Astrocyte of the spinal cord (primary cell): ENCODE measurements at regions not wholly inside any gene's neighbourhood (a gene's known extent, or its start where the extent isn't known, plus 50 kb on each side); places are given as distances from the start of the nearest gene placed in this dataset.
"Not testable (repeated sequence)": the region's sequence is repeated elsewhere in the genome, so short reads cannot be mapped to it uniquely, and the experiment has no call there.

Experiments
- DNase-seq: peaks from one replicate; pipeline ENCODE4 v3.0.0; 2011; ENCODE audit warnings: low read depth, low spot score
- H3K4me3 ChIP-seq: 2 replicates; pipeline ENCODE4 v1.5.1; 2011; ENCODE audit warnings: low read depth, mild to moderate bottlenecking, low read length, moderate library complexity
- in situ Hi-C: cut with HindIII; loops from 2 replicates; pipeline ENCODE4 v1.10.0; 2017; ENCODE audit warnings: low sequenced_read_pairs
- TF ChIP-seq, protein P1 (sequence below): IDR thresholded peaks from 2 replicates; pipeline ENCODE4 v1.5.1; 2012; ENCODE audit warnings: low read depth, mild to moderate bottlenecking, low read length, inconsistent platforms

DNA sequence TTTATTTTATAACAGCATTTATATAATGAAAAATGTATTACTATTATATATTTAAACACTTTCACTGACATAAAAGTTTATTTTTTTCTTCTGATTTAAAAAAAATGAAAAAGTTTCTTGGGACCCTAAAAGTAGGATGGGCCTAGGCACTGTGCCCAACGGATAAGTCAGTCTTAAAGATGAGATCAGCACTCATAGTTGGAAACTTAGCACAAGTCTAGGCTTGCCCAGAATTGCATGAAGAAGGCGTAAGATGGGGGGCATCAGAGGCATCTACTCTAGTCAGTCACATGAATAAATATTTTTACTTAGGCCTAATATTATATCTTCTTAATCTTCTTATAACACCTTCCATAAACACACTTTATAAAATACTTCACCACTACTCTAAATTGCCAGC lies 306.7 kb upstream of the GRID2 start:
- TF ChIP-seq, protein P1, sequence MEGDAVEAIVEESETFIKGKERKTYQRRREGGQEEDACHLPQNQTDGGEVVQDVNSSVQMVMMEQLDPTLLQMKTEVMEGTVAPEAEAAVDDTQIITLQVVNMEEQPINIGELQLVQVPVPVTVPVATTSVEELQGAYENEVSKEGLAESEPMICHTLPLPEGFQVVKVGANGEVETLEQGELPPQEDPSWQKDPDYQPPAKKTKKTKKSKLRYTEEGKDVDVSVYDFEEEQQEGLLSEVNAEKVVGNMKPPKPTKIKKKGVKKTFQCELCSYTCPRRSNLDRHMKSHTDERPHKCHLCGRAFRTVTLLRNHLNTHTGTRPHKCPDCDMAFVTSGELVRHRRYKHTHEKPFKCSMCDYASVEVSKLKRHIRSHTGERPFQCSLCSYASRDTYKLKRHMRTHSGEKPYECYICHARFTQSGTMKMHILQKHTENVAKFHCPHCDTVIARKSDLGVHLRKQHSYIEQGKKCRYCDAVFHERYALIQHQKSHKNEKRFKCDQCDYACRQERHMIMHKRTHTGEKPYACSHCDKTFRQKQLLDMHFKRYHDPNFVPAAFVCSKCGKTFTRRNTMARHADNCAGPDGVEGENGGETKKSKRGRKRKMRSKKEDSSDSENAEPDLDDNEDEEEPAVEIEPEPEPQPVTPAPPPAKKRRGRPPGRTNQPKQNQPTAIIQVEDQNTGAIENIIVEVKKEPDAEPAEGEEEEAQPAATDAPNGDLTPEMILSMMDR, result no peak
- no peak for DNase-seq
- no peak overlapping the region for H3K4me3 ChIP-seq
- in situ Hi-C loops, result no loop called here

DNA sequence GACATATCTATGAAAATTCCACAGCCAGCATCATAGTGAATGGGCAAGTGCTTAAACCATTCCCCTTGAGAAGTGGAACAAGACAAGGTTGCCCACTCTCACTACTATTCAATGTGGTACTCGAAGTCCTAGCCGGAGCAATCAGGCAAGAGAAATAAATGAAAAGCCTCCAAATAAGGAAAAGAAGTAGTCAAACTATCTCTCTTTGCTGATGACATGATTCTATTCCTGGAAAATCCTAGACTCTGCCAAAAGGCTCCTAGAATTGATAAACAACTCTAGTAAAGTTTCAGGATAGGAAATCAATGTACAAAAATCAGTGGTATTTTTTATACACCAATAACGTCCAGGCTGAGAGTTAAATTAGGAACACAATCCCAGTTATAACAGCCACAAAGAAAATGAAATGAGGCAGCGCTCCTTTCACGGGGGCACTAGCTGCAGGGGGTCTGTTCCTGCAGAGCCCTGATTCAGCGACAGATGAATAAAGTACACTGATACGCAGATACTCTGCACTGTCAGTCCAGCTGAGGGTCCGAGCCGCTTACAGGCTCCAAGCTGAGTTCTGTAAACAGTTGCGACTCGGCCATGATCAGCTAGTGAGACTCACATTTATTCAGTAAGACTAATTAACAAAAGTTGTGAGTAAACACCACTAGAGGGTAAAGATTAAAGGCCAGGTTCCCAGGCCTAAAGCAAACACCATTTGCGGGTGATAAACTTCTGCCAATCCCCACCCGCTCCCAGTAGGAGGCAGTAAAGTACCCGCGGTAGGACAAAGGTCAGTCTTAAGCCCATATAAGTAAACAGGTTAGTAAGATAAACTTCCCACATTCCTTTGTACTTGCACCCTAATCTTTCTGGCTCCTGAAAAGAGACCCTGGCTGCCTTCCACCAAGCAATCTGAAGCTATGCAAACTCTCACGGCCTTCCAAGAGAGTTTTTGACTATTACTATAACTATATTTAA lies 290.6 kb upstream of the GRID2 start:
- no peak overlapping the region for H3K4me3 ChIP-seq

DNA sequence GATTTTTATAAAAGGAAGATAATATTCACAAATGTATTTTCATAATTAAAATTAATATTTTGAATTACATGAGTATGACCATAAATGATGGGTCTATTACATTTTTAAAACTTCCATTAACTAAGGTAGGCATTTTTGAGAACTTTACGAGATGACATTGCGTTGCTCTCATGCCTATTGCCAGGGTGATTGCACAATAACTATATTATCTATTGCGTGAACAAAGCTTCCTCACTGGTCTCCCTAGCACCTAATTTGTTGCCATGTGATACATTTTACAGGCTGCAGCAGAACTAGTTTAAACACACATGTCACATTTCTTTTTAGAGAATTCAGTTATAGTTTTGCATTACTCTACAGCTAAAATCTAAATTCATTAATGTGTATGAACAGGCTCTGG lies 289.7 kb upstream of the GRID2 start:
- H3K4me3 ChIP-seq, result no peak overlapping the region
- in situ Hi-C loops, result no loop called here
- TF ChIP-seq, protein P1, result no peak
- no peak for DNase-seq

More for the DNA sequence above, 290.6 kb upstream of the GRID2 start:
- DNase-seq, result no peak
- TF ChIP-seq, protein P1, result peak; percentile 6
- in situ Hi-C loops, result no loop called here

DNA sequence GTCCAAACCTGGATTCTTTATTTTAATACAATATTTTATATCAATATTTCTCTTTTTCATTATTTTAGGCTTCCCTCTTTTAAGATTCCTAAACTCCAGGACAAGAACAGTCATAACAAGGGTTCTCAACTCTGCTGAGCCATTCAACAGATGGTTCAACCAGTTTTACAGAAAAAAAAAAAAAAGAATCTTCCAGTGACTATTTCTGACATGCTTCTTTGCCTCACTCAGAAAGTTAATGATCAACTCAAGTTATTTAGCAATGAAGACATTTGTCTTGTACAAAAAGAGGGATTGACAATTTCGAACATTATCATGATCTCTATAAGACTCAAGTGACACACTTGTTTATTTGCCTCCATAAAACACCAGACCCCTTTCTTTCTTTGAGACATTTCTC lies 282.6 kb upstream of the GRID2 start:
- TF ChIP-seq, protein P1, result no peak
- in situ Hi-C loops, result no loop called here
- no peak for DNase-seq
- H3K4me3 ChIP-seq, result no peak overlapping the region

DNA sequence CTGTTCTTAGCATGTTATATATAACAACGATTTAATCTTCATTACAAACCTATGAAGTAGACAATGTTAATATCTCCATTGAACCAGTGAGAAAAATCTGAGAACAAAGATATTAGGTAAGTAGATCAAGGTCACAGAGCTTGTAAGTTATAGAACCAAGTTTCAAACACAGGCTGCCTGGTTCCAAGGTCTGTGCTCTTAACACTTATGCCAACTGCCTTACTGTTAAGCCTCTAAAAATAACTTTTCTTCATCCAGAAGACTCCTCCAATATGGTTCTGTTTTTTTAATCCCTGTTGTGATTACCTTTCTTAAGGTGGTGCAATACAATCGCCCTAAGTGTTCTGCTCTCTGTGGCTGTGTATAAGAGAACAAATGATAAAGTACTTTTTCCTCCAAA lies 282.0 kb upstream of the GRID2 start:
- TF ChIP-seq, protein P1, result no peak
- no peak for DNase-seq
- in situ Hi-C loops, result no loop called here
- H3K4me3 ChIP-seq, result no peak overlapping the region

DNA sequence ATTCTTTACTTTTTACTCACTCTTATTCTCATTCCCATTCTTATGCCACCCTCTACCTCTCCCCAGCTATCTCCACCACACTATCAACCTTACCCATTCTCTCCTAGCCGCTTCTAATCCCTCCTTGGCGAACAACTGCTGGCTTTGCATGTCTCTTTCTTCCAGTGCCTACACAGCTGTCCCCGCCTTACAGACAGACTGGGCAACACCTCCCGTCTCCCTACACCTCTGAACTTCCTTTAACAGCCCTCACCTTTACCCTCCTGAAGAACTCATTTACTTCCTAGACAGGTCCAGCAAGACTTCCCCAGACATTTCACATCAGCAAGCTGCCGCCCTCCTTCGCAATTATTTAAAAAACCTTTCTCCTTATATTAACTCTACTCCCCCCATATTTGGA lies 274.9 kb upstream of the GRID2 start:
- in situ Hi-C loops, DNase-seq, H3K4me3 ChIP-seq: not testable (repeated sequence)

DNA sequence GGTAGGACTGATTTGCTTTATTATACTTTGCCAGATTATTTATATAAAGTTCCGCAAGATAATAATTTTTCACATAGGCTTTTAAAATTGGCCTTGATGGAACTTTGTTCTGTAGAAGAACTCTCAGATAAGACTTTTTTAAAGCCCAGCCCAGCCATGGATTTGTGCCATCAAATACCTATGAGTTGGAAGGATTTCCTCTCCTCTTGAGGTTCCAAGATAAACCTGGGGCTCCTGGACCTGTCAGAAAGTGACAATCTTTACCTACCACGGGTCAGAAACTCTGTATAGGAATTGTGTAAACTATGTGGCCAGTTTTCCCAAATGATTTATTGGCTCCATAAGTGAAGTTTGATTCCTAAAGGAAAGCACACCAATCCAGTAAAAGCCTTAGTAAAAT lies 271.9 kb upstream of the GRID2 start:
- no peak overlapping the region for H3K4me3 ChIP-seq
- TF ChIP-seq, protein P1, result no peak
- DNase-seq, result no peak
- in situ Hi-C loops, result no loop called here
